MM.1S (cell line): ENCODE measurements at regions not wholly inside any gene's neighbourhood (a gene's known extent, or its start where the extent isn't known, plus 50 kb on each side); places are given as distances from the start of the nearest gene placed in this dataset.

Source experiments
- DNase-seq: peaks from one replicate; pipeline ENCODE4 v3.0.0-alpha.2; 2015
- H2AFZ ChIP-seq: fragments of 300-600 bp; sonication (generic); 2 replicates; pipeline ENCODE4 v1.6.0; 2016; ENCODE audit warnings: antibody characterized with exemption, low read length
- H3F3A ChIP-seq: fragments of 300-600 bp; sonication (generic); 2 replicates; pipeline ENCODE4 v1.6.1; 2016; ENCODE audit warnings: mild to moderate bottlenecking, antibody characterized with exemption, low read length, moderate library complexity, mixed read lengths; ENCODE audit not compliant: insufficient read depth
- H3K27ac ChIP-seq: fragments of 300-600 bp; sonication (generic); 2 replicates; pipeline ENCODE4 v1.5.1; 2016; ENCODE audit warnings: mild to moderate bottlenecking, low read length
- H3K27me3 ChIP-seq: fragments of 300-600 bp; sonication (generic); replicated peaks from 2 replicates; pipeline ENCODE4 v1.6.0; 2016; ENCODE audit warnings: low read length; ENCODE audit not compliant: insufficient read depth
- H3K36me3 ChIP-seq: fragments of 300-600 bp; sonication (generic); replicated peaks from 2 replicates; pipeline ENCODE4 v1.6.1; 2016; ENCODE audit warnings: mild to moderate bottlenecking, low read length, mixed read lengths; ENCODE audit not compliant: insufficient read depth
- H3K4me1 ChIP-seq: fragments of 300-600 bp; sonication (generic); 2 replicates; pipeline ENCODE4 v1.6.1; 2016; ENCODE audit warnings: low read length, mixed read lengths
- H3K4me2 ChIP-seq: fragments of 300-600 bp; sonication (generic); 2 replicates; pipeline ENCODE4 v1.6.0; 2016; ENCODE audit warnings: low read depth, low read length
- H3K4me3 ChIP-seq: fragments of 300-600 bp; sonication (generic); 2 replicates; pipeline ENCODE4 v1.5.1; 2016; ENCODE audit warnings: low read length, mixed read lengths
- H3K79me2 ChIP-seq: fragments of 300-600 bp; sonication (generic); 2 replicates; pipeline ENCODE4 v1.6.1; 2016; ENCODE audit warnings: mixed run types, low read length, mixed read lengths
- H3K9ac ChIP-seq: fragments of 300-600 bp; sonication (generic); 2 replicates; pipeline ENCODE4 v1.6.1; 2016; ENCODE audit warnings: low read length, mixed read lengths
- H3K9me2 ChIP-seq: fragments of 300-600 bp; sonication (generic); replicated peaks from 2 replicates; pipeline ENCODE4 v1.6.1; 2016; ENCODE audit warnings: mild to moderate bottlenecking, low read length, mixed read lengths; ENCODE audit not compliant: insufficient read depth
- H3K9me3 ChIP-seq: fragments of 300-600 bp; sonication (generic); replicated peaks from 2 replicates; pipeline ENCODE4 v1.6.1; 2016; ENCODE audit warnings: mild to moderate bottlenecking, low read length, mixed read lengths; ENCODE audit not compliant: insufficient read depth
- H4K20me1 ChIP-seq: fragments of 300-600 bp; sonication (generic); 2 replicates; pipeline ENCODE4 v1.6.1; 2016; ENCODE audit warnings: mild to moderate bottlenecking, low read length, moderate library complexity, mixed read lengths; ENCODE audit not compliant: insufficient read depth
- CTCF ChIP-seq: fragments of 300-600 bp; sonication (generic); IDR thresholded peaks from 2 replicates; pipeline ENCODE4 v1.5.1; 2016; ENCODE audit warnings: antibody characterized with exemption, low read length, mixed read lengths
- EZH2 ChIP-seq: fragments of 300-600 bp; sonication (generic); optimal IDR thresholded peaks from 2 replicates; pipeline ENCODE3; 2017; ENCODE audit warnings: low read depth, mild to moderate bottlenecking, antibody characterized with exemption, low read length, mixed read lengths
- EZH2phosphoT487 ChIP-seq: fragments of 300-600 bp; sonication (generic); IDR thresholded peaks from 2 replicates; pipeline ENCODE4 v1.6.1; 2018; ENCODE audit warnings: antibody characterized with exemption, low read length

DNA sequence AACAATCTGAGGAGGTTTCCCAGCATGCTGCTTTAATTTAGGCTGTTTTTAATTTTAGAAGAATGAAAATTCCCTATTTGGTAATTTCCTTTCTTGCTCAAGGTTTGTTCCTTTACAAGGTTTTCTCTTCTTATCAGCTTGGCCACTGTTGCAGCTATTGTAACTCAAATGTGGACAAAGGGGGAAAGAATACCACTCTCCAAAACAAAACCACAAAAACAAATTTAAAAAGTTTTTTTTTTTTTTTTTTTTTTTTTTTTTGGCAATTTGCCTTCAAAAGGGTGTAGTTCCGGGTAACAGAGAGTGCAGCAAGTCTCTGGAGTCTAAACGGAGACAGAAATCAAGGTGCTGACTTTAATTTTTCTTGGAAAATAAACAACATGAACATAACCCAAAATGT is 306.4 kb upstream of the ARGLU1 start:
- H3K36me3 ChIP-seq = no peaks in the 10 kb centered on the region
- H3K4me1 ChIP-seq = no peaks in the 10 kb centered on the region
- H3K27me3 ChIP-seq = no peaks in the 10 kb centered on the region
- TF ChIP-seq EZH2 (no peak), EZH2phosphoT487 (no peak), CTCF (no peak)
- H3K9me3 ChIP-seq = no peaks in the 10 kb centered on the region
- no peaks in the 10 kb centered on the region for H3K79me2 ChIP-seq
- H4K20me1 ChIP-seq = no peaks in the 10 kb centered on the region
- H3K9ac ChIP-seq = no peak overlapping the region
- H3K4me2 ChIP-seq = no peak overlapping the region
- H3K27ac ChIP-seq = no peak overlapping the region
- H3K4me3 ChIP-seq = no peak overlapping the region
- DNase-seq = no peak
- H3K9me2 ChIP-seq = no peaks in the 10 kb centered on the region
- no peaks in the 10 kb centered on the region; the same call in 1 of the 2 replicates for H3F3A ChIP-seq
- no peak overlapping the region for H2AFZ ChIP-seq

DNA sequence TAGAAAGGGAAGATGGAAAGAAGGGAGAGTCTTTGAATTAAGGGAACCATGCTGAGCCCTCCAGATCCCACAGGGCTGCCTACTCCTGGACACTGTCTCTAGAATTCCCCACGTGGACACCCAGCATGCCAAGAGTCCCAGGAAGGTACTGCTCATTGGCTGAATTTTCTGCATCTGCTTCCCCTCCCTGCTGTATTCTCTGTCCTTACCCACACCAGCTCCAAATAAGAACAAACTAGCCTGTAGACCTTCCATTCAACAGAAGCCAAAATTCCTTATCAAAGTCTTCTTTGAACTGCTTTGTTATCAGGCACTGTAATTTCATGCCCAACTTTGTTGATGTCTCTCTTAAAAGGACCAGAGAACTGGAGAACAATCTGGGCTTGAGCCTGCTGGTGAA is 305.9 kb upstream of the ARGLU1 start:
- no peaks in the 10 kb centered on the region for H3K36me3 ChIP-seq
- no peak overlapping the region for H2AFZ ChIP-seq
- H3K4me1 ChIP-seq = no peaks in the 10 kb centered on the region
- no peaks in the 10 kb centered on the region for H3K27me3 ChIP-seq
- H3K9me3 ChIP-seq = no peaks in the 10 kb centered on the region
- TF ChIP-seq EZH2phosphoT487 (no peak), CTCF (no peak), EZH2 (no peak)
- H4K20me1 ChIP-seq = no peaks in the 10 kb centered on the region
- no peaks in the 10 kb centered on the region for H3K79me2 ChIP-seq
- H3K9ac ChIP-seq = no peak overlapping the region
- DNase-seq = no peak
- no peaks in the 10 kb centered on the region; the same call in 1 of the 2 replicates for H3F3A ChIP-seq
- no peak overlapping the region for H3K4me3 ChIP-seq
- H3K4me2 ChIP-seq = no peak overlapping the region
- H3K9me2 ChIP-seq = no peaks in the 10 kb centered on the region
- H3K27ac ChIP-seq = no peak overlapping the region

GRCh38 chr13:106867249-106867648 is 299.3 kb upstream of the ARGLU1 start:
- H3K27ac ChIP-seq = no peak overlapping the region
- no peak overlapping the region for H2AFZ ChIP-seq
- H4K20me1 ChIP-seq = no peaks in the 10 kb centered on the region
- H3F3A ChIP-seq = no peaks in the 10 kb centered on the region; the same call in 1 of the 2 replicates
- no peaks in the 10 kb centered on the region for H3K36me3 ChIP-seq
- H3K79me2 ChIP-seq = no peaks in the 10 kb centered on the region
- H3K27me3 ChIP-seq = no peaks in the 10 kb centered on the region
- no peak overlapping the region for H3K9ac ChIP-seq
- H3K4me3 ChIP-seq = no peak overlapping the region
- no peak overlapping the region for H3K4me2 ChIP-seq
- no peak for DNase-seq
- no peaks in the 10 kb centered on the region for H3K9me2 ChIP-seq
- TF ChIP-seq CTCF (no peak), EZH2 (no peak), EZH2phosphoT487 (no peak)
- H3K9me3 ChIP-seq = no peaks in the 10 kb centered on the region
- no peaks in the 10 kb centered on the region for H3K4me1 ChIP-seq
